Activated B cell treated with CpG ODN at 0.5 μM for 24 hours (primary cell): ENCODE measurements at regions not wholly inside any gene's neighbourhood (a gene's known extent, or its start where the extent isn't known, plus 50 kb on each side); places are given as distances from the start of the nearest gene placed in this dataset.

ENCODE experiments used
- ATAC-seq: fragments of 200-7000 bp; cut with Tn5 transposase; one replicate; pipeline ENCODE4 v1.10.0; 2021; ENCODE audit warnings: low read depth, mild to moderate bottlenecking, moderate library complexity
- CTCF ChIA-PET: fragments of 350-600 bp; sonication (Branson Sonifier 250); formaldehyde crosslinking; loops from one replicate; lab custom pipeline; 2021; ENCODE audit warnings: antibody characterized with exemption; lab: Charles Lee
- POLR2A ChIA-PET: fragments of 350-600 bp; sonication (Branson Sonifier 250); formaldehyde crosslinking; loops from one replicate; lab custom pipeline; 2021; ENCODE audit warnings: antibody characterized with exemption; lab: Charles Lee
- DNase-seq: peaks from one replicate; pipeline ENCODE4 v3.0.0; 2022
- H3K27ac Mint-ChIP-seq: one replicate; pipeline ENCODE4 v1.8.0; 2020; ENCODE audit warnings: mixed read lengths
- H3K27me3 Mint-ChIP-seq: one replicate; pipeline ENCODE4 v1.8.0; 2021; ENCODE audit warnings: mixed read lengths
- H3K36me3 Mint-ChIP-seq: one replicate; pipeline ENCODE4 v1.8.0; 2021; ENCODE audit warnings: low read depth, mixed read lengths
- H3K4me1 Mint-ChIP-seq: one replicate; pipeline ENCODE4 v1.8.0; 2021; ENCODE audit warnings: mixed read lengths
- H3K4me3 Mint-ChIP-seq: one replicate; pipeline ENCODE4 v1.8.0; 2020; ENCODE audit warnings: mild to moderate bottlenecking, mixed read lengths
- H3K9me3 Mint-ChIP-seq: one replicate; pipeline ENCODE4 v1.8.0; 2020; ENCODE audit warnings: mixed read lengths
- intact Hi-C: fragments of 100-400 bp; cut with micrococcal nuclease; formaldehyde crosslinking; loops from one replicate; pipeline ENCODE4 v1.15.1; 2024
- TF ChIP-seq, protein P1 (sequence below): fragments of 200-600 bp; IDR thresholded peaks from one replicate; pipeline ENCODE4 v1.8.0; 2022; ENCODE audit warnings: antibody characterized with exemption, mild to moderate bottlenecking

DNA sequence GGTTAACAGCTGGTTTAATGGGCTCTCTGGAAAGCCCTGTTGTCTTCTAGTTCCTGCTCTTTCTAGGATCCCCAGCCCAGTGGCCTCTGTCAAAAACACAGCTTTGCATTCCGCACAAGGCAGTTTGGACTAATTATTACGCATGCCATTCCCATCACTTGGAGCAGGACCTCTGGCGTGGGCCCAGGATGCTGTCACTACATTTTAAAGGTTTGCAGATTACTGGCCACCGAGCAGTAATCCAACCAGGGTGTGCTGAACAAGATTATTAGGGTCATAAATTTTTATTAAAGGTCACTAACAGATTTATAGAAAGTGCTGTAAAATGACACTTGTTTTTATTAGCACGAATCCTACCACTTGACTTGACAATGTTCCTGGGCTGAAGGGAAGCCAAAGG lies 143.6 kb upstream of the SLC6A11 start:
- intact Hi-C loops, result no loop called here

DNA sequence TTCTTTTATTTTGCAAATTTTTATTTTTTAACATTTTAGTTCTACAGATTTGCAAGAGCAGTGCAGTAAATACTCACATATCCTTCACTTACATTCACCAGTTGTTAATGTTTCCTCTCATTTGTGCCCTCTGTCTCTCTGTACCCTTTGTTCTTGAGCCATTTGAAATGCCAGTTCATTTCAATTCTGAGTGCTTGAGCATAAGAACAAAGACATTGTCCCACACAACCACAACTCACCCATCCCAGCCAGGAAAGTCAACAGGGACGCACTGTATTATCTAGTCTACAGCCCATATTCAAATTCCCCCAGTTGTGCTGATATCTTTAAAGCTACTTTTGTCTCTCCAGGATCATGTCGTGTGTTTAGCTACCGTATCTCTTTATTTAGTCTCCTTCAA lies 141.4 kb upstream of the SLC6A11 start:
- Mint-ChIP-seq H3K4me1 (no peaks in the 10 kb centered on the region), H3K27me3 (peaks cover 11% of the 10 kb centered on the region), H3K9me3 (no peaks in the 10 kb centered on the region), H3K4me3 (no peak overlapping the region), H3K27ac (no peak overlapping the region), H3K36me3 (no peaks in the 10 kb centered on the region)
- DNase-seq (no peak), ATAC-seq (no peak)
- ChIA-PET POLR2A (no interaction called here), CTCF (no interaction called here)
- intact Hi-C loops, result no loop called here
- TF ChIP-seq, protein P1, sequence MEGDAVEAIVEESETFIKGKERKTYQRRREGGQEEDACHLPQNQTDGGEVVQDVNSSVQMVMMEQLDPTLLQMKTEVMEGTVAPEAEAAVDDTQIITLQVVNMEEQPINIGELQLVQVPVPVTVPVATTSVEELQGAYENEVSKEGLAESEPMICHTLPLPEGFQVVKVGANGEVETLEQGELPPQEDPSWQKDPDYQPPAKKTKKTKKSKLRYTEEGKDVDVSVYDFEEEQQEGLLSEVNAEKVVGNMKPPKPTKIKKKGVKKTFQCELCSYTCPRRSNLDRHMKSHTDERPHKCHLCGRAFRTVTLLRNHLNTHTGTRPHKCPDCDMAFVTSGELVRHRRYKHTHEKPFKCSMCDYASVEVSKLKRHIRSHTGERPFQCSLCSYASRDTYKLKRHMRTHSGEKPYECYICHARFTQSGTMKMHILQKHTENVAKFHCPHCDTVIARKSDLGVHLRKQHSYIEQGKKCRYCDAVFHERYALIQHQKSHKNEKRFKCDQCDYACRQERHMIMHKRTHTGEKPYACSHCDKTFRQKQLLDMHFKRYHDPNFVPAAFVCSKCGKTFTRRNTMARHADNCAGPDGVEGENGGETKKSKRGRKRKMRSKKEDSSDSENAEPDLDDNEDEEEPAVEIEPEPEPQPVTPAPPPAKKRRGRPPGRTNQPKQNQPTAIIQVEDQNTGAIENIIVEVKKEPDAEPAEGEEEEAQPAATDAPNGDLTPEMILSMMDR, result no peak

More for the DNA sequence above, 143.6 kb upstream of the SLC6A11 start:
- ChIA-PET CTCF (no interaction called here), POLR2A (no interaction called here)
- DNase-seq (no peak), ATAC-seq (no peak)
- Mint-ChIP-seq H3K36me3 (no peaks in the 10 kb centered on the region), H3K9me3 (no peaks in the 10 kb centered on the region), H3K4me1 (no peaks in the 10 kb centered on the region), H3K27ac (no peak overlapping the region), H3K27me3 (peaks cover 17% of the 10 kb centered on the region), H3K4me3 (no peak overlapping the region)
- TF ChIP-seq, protein P1, result no peak

DNA sequence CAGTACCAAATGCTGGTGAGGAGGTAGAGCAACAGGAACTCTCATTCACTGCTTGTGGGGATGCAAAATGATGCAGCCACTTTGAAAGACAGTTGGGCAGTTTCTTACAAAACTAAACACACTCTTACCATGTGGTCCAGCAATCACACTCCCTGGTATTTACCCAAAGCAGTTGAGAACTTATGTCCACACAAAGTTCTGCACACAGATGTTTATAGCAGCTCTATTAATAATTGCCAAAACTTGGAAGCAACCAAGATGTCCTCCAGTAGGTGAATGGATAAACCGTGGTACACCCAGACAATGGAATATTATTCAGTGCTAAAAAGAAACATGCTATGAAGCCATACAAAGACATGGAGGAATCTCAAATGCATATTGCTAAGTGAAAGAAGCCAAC lies 139.1 kb upstream of the SLC6A11 start:
- ATAC-seq, result no peak
- Mint-ChIP-seq H3K27ac (no peak overlapping the region), H3K4me3 (no peak overlapping the region), H3K36me3 (no peaks in the 10 kb centered on the region), H3K4me1 (no peaks in the 10 kb centered on the region), H3K27me3 (peaks cover 9% of the 10 kb centered on the region), H3K9me3 (no peaks in the 10 kb centered on the region)
- POLR2A ChIA-PET, result no interaction called here
- intact Hi-C loops, result no loop called here
- TF ChIP-seq, protein P1, result no peak
- DNase-seq, result no peak
- CTCF ChIA-PET, result no interaction called here

DNA sequence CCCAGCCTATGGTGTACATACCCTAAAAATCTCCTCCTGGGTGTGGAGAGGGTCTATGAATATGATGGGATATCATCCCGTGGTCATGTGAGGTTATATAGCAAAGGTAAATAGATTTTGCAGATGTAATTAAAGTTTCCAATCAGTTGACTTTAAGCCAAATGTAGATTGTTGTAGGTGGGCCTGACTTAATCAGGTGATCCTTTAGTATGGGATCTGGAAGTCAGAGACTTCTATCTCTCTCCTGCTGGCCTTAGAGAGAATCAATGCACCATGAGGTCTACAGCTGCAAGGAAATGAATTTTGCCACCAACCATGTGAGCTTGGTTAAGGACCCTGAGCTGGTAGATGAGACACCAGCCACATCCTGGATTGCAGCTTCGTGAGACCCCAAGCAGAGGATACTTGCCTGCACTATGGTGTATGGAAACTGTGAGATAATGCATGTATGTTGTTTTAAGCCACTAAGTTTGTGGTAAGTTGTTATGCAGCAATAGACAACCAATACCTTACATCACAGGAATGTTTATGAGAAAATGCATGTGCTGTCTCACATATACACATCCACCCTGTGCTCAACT lies 137.1 kb upstream of the SLC6A11 start:
- DNase-seq, result no peak
- H3K4me1 Mint-ChIP-seq, result no peaks in the 10 kb centered on the region
- H3K27me3 Mint-ChIP-seq, result peaks cover 7% of the 10 kb centered on the region
- H3K4me3 Mint-ChIP-seq, result no peak overlapping the region
- POLR2A ChIA-PET, result no interaction called here
- intact Hi-C loops, result no loop called here
- H3K27ac Mint-ChIP-seq, result no peak overlapping the region
- TF ChIP-seq, protein P1, result no peak
- ATAC-seq, result no peak
- H3K9me3 Mint-ChIP-seq, result no peaks in the 10 kb centered on the region
- H3K36me3 Mint-ChIP-seq, result no peaks in the 10 kb centered on the region
- CTCF ChIA-PET, result interaction anchor here (1.4 kb wide), 1 partner anchor 9 kb away, joined by 4 read pairs; no protein-coding TSS in a partner anchor

DNA sequence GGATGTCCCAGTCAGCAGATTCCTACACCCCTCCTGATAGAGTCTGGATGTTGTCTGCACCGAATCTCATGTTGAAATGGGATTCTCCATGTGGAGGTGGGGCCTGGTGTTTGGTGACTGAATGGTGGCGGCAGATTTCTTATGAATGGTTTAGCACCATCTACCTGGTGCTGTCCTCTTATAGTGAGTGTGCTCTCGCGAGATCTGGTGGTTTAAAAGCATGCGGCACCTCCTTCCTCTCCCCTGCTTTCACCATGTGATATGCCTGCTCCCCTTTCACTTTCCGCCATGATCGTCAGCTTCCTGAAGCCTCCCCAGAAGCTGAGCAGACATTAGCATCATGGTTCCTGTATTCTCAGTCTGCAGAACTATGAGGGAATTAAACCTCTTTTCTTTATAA lies 135.2 kb upstream of the SLC6A11 start:
- ATAC-seq (no peak), DNase-seq (no peak)
- H3K27me3 Mint-ChIP-seq, result peaks cover 6% of the 10 kb centered on the region
- no peak overlapping the region for H3K27ac Mint-ChIP-seq
- no peaks in the 10 kb centered on the region for H3K4me1 Mint-ChIP-seq
- H3K4me3 Mint-ChIP-seq, result no peak overlapping the region
- ChIA-PET POLR2A (no interaction called here), CTCF (no interaction called here)
- TF ChIP-seq, protein P1, result no peak
- intact Hi-C loops, result no loop called here
- H3K36me3 Mint-ChIP-seq, result no peaks in the 10 kb centered on the region
- no peaks in the 10 kb centered on the region for H3K9me3 Mint-ChIP-seq
